T-helper 1 cell treated with Interleukin-12 subunit alpha and Interleukin-12 subunit beta and Interleukin-4 antibody, amounts not matched to agents 30 ng/mL and 1 ng/mL, for 36 hours (primary cell): ENCODE measurements at regions not wholly inside any gene's neighbourhood (a gene's known extent, or its start where the extent isn't known, plus 50 kb on each side); places are given as distances from the start of the nearest gene placed in this dataset.

Experiments used
- intact Hi-C: fragments of 100-400 bp; cut with micrococcal nuclease; formaldehyde crosslinking; loops from one replicate; pipeline ENCODE4 v1.15.1; 2024

DNA sequence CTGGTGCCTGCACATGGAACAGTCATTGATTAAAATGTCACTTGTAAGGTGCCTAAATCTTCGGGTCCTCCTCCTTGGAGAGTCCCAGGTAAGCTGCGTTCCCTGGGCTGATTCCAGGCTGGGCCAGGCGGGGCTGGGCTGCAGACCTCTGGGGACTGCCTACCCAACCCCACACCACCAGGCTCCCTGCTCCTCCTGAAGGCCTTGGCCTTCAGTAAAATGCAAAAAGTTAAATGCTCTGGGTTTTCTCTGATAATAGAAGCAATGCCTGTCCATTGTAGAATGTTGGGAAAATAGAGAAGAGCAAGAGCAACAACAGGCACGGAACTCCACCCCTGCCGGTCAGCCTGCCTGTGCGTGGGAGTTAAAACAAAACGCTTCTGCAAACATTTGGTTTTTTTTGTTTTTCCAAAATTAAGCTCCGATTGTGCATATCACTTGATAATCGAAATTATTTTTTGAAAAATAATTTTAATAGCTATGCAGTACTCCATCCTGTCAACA, 363.9 kb downstream of the SEC14L1 start:
- intact Hi-C loops = no loop called here

DNA sequence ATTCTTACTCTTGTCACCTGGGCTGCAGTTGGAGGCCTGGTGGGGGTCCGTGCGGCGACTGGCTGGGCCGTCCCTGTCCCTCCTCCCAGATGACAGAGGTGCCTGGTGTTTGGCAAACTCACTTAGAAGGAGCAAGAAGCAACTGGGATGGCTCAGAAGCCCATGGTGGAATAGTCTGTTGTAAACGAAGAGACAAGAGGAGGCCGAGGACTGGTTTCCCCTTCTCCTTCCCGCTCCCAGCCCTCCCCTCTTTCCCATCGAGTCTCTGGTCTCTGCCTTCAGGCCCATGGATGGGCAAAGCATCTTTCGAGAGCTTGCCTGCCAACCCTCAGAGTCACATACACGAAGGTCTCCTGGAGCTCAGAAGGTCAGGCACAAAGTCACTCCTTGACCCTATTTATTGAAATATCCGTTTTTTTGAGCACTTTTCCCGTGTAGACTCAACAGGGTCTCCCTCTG, 364.4 kb downstream of the SEC14L1 start:
- intact Hi-C loops = no loop called here

DNA sequence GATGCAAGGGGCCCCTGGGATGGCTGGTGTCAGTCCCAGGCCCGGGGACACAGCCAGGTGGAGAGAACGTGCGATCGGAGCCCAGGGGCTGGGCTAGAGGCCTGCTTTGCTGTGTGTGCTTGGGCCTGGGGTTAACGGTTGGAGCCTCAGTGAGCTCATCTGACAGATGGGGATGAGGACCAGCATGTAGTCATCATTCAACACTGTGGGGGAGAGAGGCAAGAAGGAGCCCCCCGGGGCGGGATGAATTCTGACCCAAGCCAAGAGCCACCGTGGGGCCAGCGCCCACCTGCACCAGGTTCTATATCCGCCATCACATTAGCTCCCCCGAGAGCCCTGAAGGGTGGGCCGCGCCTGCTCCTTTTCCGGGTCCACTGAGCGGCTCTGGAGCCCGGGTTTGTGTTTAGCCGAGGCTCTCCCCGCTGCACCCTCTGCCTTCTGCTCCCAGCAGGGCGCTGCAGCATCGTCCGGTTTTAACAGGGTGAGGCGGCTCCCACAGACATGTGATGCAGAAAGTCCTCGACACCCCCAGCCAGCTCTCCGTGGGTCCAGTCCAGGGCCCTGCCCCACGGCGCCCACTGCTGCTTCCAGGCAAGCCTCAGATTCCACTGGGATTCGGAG, 365.7 kb downstream of the SEC14L1 start:
- intact Hi-C loops = no loop called here

DNA sequence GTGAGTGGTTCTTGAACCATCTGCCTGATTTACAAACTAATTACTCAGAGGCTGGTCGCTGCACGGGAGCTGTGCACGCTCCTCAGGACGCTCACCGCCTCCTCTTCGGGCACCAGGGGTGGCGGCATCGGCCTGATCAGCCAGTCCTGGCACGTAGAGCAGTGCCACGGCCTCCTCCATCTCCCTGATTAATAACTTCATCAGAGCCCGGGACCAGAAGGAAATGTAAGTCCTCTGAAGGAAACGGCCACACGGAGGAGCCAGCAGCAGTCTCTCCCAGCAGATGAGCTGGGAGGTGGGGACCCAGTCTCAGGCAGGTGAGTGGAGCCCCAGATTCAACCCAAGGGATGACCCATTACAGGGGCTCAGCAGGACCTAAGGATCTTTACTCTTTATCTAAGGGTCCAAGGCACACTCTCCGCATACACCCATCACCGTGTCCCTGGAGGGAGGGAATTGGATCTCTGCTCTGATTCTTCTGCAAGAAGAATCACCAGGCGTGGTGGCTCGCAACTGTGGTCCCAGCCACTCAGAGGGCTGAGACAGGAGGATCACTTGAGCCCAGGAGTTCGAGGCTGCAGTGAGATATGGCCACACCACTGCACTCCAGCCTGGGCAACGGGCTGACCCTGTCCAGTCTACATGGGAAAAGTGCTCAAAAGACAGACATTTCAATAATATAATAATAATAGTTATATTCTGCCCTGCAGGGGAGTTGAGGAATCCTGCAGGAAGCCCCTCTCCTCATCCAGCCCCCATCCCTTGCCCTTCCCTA, 366.5 kb downstream of the SEC14L1 start:
- intact Hi-C loops = no loop called here

DNA sequence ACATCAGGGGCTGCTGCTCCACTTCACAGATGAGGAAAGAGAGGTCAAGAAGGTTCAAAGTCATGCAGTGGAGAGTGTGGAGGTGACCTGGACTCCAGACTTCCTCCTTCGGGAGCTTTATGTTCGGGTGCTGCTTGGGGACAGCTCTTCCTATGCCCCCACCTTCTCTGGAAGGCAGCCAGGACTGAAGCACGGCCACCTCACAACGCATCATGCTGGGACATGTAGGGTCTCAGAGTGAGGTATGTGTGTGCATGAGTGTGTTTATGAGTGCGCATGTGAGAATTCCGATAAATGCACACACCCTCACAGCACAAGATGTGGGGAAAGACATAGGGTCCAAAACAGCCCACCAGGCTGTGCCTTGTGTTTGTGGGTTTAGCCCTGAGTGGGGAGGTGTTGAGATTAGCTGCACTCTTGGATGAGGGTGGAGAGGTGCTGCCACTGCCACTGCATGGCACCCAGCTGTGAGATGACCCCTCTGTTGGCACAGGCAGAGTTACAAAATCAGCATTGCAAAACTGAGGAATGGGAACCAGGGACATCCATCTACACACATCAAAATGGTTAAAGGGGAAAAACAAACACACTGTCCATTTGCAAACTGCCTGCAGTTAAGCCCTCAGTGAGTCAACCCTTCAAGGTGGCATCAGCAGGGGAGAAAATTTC, 367.4 kb downstream of the SEC14L1 start:
- intact Hi-C loops = no loop called here

DNA sequence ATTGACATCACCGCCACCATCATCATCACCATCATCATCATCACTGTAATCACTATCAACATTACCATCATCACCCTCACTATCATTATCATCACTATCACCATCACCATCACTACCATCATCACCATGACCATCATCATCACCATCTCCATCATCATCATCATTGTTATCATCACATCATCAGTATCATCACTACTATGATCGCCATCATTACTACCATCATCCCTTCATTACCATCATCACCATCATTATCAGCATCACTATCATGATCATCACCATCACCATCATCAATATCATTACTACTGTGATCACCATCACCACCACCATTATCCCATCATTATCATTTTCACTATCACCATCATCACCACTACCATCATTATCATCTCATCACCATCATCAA, 368.3 kb downstream of the SEC14L1 start:
- intact Hi-C loops = no loop called here

DNA sequence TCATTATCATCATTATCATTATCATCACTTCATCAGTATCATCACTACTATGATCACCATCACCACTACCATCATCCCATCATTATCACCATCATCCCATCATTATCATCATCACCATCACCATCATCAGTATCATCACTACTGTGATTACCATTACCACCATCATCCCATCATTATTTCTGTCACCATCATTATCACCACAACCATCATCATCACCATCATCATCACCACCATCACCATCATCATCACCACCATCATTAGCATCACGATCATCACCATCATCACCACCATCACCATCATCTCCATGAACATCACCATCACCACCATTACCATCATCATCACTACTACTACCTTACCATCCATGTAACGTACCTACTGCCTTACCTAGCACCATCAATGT, 368.8 kb downstream of the SEC14L1 start:
- intact Hi-C loops = no loop called here

DNA sequence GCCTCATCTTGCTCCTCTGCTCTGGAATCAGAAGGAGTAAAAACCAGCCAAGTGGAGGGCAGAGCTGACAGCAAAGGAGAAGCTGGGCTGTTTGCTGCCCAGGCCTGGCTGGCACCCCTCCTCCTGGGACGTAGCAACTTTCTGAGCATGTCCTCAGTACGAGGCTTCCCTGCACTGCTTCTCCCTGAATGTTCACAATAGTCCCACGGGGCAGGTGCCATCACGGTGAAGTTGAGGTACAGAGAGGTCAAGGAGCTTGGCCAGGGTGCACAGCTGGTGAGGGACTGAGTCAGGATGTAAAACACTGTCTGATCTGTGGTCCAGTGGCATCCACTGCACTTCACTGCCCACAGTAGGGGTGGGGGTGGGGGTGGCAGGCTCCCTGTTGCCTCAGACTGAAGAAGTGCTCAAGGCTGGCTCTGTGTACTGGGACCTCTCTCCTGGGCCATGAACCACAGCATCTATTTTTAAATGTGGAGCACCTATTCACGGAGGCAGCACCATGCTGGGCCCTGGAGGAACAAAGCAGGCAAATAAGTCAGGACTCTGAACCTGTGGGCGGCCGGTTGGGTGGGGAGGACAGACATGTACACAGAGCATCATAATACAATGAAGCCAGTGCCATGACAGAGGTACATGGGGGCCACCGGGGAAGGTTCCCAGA, 369.5 kb downstream of the SEC14L1 start:
- intact Hi-C loops = no loop called here

DNA sequence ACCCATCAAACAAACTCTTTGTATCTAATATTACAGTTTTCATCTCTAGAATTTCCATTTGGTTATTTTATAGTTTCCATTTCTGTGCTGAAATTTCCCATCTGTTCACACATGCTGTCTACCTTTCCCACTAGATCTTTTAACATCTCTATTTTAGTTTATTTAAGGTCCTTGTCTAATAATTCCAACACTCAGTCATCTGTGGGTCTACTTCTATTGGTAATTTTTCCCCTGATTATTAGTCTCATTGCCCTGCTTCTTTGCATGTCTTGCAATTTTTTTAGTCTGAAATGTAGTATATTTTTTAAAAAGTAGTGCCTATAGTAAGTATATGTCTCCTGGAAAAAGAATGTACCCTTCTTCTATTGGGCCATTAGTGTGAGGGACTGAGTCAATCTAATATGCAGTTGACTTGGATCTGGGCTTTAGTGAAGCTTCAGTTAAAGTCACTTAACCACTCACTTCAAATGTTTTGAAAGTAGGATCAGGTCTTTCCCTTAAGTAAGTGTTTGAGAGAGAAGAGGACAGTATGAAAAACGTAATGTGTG, 370.8 kb downstream of the SEC14L1 start:
- intact Hi-C loops = no loop called here

DNA sequence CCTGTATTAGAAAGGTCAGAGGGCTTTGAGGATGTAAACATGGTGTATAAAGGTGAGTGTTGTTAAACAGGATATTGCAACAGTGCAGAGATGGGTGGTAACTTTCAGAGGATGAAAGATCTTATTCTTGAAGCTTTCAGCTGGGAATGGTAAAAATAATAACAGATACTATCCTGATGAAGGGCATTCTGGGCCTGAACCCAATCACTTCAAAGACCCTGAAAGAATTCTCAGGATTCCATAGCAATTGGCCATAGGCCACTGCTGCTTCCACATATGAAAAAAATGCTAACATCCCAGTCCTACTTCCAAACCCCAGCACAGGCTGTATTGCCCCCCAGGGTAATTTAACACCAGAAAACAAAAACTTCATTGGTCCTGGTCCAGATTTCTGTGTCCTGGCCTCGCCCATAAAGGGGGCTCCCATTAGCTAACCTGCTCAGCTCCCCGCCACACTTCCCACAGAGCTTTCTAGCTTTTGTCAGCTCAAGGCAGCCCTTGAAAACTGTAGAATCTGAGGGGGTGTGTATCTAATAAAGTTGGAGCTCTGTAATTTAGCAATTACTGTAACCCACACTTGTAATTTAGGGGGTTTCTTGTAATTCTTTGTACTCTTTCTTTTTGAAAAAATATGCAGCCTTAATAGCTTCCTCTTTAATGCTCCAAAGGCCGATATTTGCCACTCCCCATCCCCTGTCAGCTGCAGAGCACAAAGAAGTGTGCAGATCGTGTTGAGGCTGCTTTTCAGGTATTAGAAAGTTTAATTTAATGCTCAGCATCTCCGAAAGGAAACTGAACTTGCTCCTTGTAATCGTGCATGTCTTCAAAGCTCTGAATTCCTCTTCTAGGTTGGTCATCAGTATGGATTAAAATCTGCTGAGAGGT, 371.5 kb downstream of the SEC14L1 start:
- intact Hi-C loops = no loop called here

DNA sequence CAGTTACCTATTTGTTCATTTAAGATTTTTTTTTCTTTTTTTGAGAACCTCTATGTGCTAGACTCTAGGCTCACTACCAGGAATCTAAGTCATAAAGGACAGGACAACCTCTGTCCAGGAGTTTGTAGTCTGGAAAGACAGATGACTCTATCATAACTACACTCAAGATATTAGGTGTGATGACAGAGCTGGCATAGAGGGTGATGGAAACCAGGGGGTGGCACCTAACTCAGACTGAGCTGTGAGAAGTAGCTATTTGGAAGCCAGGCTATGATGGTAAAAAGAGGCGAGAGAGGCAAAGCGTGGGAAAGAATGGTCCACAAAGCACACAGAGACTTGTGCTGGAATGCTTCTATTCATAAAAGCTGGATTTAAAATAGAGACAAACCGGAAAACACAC, 372.3 kb downstream of the SEC14L1 start:
- intact Hi-C loops = no loop called here

DNA sequence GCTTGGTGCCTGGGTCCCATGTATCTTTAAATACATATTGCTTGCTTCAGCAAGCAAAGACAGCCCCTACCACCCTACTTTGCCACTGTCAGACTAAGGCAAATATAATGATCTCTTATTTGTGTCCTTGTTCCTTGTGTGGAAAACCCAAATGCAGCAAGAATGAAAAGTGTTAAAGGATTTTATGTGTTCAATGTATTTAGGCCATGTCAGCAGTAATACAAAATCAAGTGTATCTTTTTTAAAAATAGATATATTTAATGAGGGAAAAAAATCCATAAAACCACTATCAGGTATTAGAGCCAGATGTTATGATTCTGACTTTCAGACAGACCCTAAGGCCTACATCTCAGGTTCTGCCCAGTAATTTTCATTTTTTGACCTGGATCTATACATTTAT, 374.5 kb downstream of the SEC14L1 start:
- intact Hi-C loops = no loop called here

DNA sequence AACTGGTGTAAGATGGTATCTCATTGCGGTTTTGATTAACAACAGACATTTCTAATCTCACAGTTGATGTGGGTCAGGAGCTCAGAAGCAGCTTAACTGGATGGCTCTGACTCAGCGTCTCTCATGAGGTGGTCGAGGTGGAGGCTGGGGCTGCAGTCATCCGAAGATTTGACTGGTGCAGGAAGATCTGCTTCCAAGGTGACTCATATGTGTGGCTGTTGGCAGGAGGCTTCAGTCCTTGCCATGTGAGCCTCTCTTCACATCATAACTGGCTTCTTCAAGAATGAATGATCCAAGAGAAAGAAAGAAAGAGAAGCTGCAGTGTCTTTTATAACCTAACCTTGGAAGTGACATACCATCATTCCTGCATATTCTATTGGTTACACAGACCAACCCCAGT, 376.1 kb downstream of the SEC14L1 start:
- intact Hi-C loops = no loop called here

DNA sequence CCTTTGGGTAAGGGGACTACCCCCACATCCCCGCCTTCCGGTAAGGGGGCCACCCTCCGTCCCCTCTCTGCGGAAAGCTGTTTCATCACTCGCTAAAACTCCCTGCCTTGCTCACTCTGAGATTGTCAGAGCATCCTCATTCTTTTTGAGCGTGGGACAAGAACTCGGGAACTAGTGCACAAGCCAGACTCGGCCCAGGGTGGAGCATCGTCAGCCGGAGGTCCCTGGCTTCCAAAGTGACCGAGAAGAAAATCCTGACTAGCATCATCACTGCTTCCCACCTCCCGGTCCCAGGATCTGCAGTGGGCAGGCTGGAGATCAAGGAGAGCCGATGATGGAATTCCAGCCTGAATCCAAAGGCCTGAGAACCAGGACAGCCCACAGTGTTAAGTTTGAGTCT, 380.3 kb downstream of the SEC14L1 start:
- intact Hi-C loops = no loop called here

DNA sequence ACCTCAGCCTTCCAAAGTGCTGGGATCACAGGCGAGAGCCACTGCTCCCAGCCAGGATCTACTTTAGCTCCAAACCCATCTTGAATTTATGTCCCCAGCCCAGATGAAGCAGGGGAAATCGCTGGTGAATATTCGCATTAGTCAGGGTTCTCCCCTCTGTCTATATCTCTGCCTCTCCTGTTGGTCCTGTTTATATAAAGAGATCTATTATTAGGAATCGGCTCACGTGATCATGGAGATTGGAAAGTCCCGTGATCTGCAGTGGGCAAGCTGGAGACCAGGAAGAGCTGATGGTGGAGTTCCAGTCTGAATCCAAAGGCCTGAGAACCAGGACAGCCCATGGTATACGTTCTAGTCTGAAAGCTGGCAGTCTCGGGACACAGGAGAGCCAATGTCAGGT, 382.8 kb downstream of the SEC14L1 start:
- intact Hi-C loops = no loop called here

DNA sequence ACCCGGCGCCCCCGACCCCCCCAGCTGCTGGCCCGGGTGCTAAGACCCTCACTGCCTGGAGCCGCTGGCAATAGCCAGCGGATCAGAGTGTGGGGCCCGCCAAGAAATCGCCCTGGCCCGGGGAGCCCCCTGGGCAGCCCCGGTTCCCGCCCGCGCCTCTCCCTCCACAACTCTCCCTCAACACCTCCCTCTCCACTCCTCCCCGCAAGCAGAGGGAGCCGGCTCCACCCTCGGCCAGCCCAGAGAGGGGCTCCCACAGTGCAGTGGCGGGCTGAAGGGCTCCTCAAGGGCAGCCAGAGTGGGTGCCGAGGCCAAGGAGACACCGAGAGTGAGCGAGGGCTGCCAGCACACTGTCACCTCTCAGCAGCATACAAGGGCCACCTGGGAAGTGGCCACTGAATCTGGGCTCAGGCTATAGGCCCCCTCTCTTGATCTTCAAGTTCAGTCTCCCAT, 385.5 kb downstream of the SEC14L1 start:
- intact Hi-C loops = no loop called here

DNA sequence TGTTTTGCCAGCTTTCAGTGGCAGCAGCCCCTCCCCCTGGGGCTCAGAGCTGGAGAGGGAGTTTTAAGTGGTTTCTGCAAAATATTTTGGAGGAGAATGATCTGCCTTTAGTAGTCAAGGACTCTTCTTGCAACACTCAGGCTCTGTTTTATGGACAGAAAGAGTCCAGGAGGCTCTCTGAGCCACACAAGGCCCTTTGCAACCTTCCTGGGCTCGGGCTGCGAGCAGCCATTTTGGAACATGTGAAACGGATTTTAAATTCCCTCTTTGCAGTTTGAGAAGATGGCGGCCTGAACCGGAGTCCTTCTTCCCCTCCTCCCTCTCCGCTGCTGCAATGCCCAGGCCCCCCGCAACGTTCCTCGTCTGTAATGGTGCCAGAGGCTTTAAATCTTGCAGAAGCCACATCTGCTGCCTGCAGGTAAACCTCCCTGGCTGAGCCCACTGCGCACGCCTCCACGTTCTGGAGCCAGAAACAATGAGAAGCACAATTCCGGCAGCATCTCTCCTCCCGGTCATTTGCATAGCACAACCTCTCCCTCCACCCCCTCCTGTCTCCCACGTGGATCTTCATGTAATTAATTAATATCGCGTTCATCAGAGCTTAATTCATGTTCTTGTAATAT, 386.1 kb downstream of the SEC14L1 start:
- intact Hi-C loops = no loop called here

DNA sequence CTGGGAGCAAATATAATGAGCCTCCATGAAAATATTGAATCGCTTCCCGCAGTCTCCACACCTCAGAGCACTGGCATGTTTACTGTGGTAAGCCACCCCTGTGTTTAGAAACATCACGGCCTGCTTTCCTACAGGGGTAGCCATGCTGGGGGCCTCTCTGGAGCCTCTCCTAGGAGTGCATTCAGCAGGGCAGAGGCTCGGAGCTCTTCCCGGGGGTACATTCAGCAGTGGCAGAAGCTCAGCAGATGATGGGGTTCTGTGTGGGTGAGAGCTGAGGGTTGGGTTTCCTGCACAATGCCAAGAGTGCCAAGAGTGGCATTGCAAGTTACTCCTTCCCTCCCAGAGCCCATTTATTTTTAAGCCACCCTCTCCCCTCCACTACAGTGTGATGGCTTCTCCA, 386.6 kb downstream of the SEC14L1 start:
- intact Hi-C loops = no loop called here

DNA sequence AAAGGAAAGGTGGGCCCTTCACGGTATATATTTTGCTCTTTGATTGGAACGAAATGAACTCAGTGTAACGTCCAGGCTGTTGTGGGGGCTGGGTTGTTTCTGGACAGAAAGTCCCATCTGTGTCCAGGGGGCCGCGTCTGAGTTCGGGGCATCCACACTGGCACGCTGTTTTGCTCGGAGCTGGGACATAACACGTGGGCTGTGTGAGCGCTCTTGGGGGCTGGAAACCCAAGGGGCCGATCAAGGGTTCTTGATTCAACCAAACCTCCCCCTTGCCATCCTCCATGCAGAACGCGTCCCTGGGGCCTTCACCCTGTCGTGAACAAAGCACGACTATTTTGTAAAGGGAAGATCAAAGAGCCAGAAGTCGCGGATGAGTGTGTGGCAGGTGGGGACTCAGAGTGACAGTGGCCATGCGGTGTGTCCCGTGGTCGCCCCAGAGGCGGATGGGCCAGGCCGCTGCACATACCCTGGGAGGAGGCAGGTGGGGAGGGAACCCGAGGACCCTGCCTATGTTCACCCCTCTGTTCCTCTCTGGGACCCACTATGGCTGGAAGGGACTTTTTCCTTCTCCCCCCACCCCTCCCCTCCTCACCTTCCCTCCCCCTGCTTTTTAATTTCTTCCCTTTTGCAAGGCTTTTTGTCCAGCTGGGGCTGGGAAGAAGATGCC, 387.2 kb downstream of the SEC14L1 start:
- intact Hi-C loops = no loop called here
